ENCODE measurements at regions not wholly inside any gene's neighbourhood (a gene's known extent, or its start where the extent isn't known, plus 50 kb on each side); places are given as distances from the start of the nearest gene placed in this dataset.

- DNase-seq (ENCODE audit: low spot score): no peak
These were observed 187.3 kb upstream of the MCHR2 start for GRCh38 chr6:100181309-100181708.

- DNase-seq (ENCODE audit: low spot score): no peak
These were observed 185.6 kb upstream of the MCHR2 start for GRCh38 chr6:100179576-100179975.

DNA sequence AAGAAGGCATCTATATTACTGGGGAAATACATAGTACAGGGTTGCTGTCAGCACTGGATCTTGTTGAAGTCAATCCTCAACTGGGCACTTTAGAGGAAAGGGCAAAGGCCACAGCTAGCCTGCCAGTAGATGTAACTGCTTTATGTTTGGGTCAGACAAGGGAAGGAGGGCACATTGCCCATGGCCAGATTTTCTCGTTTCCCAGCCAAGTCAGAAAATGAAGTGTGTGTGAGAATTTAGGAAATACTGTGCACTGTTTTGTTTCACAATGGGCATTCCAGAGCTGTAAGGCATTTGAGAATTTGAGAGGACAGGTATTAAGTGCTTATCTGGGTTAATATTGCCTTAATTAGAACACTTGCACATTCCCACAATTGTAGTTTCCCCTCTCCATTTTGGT, 183.9 kb upstream of the MCHR2 start:
- DNase-seq (ENCODE audit: low spot score): no peak

DNA sequence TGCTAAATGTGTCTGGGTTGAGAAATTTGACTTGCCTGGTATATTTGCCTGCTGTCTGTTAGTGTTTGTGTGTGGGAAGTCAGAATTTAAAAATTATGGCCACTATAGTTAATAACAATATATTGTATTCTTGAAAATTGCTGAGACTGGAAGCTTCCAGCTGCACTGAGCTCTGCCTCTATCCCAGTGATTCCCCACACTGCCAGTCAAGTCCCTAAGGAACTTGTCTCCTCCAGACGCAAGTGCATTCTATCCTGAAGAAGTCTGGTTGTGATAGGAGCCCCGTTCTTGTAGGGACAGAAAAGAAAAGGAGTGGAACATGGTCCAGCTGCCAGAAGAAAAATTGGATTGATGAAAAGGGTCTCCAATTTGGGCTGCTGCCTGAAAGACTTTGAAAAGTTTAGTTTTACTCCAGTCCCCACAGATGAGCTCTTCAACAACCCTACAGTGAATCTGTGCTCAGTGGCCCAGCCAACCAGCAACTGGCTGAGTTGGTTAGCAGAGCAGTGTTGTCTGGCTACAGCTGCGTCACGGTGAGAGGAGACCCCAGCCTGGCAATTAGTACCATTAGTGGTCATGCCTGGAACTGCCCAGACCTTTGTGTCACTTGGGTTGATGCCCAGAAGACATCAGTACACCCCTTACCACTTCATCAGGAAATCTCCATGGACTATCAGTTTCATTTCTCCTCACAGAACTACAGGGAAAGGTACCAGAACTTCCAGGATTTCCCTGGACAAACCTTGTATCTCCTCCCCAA, 183.1 kb upstream of the MCHR2 start:
- no peak for DNase-seq (ENCODE audit: low spot score)

- no peak for DNase-seq (ENCODE audit: low spot score)
These were observed 182.4 kb upstream of the MCHR2 start for GRCh38 chr6:100176311-100176950.

DNA sequence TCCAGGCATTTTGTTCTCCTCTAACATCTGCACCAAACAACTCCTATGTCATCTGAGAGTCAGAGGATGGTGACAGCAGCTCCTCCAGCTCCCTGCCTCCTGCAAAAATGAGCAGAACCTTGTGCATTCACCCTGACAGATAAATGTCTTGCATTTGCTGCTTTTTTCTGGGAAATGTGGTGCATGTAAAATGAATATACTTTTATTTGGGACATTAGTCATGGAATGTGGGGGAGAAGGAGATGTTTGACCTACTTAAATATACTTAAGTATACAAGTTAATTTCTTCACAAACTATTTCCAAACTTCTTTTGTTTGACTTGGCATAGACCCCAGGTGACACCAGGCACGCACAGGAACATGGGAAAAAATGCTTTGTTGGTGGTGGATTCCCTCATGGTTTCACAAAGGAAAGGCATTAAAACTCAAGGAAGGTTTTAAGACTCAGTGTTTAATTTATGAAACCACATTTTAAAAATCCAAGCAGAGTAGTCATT, 181.8 kb upstream of the MCHR2 start:
- DNase-seq (ENCODE audit: low spot score): no peak

GRCh38 chr6:100173211-100173610, 179.2 kb upstream of the MCHR2 start:
- DNase-seq (ENCODE audit: low spot score): no peak

DNA sequence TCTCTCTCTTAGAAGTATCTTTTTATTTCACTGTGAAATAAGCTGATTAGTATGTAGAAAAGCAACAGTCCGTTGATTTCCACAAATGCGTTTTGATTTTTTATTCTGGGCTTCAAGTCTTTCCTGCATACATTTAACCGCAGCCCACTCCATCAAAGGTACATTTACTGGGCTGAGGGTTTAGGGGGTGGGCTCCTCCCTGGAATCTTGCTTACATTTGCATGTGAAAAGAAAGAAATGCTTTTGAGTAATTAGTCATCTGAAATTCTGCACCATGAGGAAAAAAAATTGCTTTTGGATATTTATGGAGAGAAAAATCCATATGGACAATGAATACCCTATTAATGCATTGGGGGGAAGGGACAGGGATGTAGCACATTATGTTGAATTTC, 178.3 kb upstream of the MCHR2 start:
- DNase-seq (ENCODE audit: low spot score): no peak

GRCh38 chr6:100171533-100172321, 177.7 kb upstream of the MCHR2 start:
- no peak for DNase-seq (ENCODE audit: low spot score)

- DNase-seq (ENCODE audit: low spot score): no peak
These were observed 174.1 kb upstream of the MCHR2 start for GRCh38 chr6:100168148-100168547.

DNA sequence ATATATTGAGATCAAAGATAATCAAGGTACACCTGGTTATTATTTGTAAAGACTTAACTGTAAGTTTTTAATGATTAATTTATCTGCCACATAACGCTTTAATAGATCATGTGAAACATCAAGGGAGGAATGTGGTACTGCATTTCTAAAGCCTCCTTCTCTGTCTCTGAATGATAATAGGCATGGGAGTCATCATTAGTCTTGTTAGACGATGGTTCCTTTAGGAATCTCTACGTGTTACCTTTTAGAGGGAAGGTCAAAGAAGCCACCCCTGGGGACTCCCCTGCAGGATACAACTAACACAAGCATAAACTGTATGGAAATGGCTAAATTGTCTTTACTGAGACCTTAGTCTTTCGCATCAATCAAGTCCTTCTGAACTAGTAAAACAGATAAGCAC, 173.6 kb upstream of the MCHR2 start:
- no peak for DNase-seq (ENCODE audit: low spot score)

DNA sequence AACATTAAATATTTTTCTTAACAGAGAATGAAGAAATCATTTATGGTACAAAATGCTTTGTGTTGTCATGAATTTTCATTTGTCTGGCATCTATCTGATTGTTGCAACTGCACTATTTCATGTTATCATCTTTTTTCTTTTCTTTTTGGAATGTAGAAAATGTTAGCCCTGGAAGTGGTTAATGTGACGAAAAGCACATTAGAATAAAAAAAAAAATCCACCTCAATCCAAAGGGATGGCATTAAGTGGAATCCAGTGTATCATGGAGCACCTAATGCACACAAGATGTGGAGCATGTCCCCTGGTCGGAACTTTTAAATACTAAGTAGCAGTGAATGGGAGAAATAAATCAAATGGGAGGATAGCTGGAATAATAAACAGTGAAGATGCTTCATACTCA, 172.9 kb upstream of the MCHR2 start:
- DNase-seq (ENCODE audit: low spot score): no peak

GRCh38 chr6:100165442-100165841, 171.4 kb upstream of the MCHR2 start:
- no peak for DNase-seq (ENCODE audit: low spot score)

DNA sequence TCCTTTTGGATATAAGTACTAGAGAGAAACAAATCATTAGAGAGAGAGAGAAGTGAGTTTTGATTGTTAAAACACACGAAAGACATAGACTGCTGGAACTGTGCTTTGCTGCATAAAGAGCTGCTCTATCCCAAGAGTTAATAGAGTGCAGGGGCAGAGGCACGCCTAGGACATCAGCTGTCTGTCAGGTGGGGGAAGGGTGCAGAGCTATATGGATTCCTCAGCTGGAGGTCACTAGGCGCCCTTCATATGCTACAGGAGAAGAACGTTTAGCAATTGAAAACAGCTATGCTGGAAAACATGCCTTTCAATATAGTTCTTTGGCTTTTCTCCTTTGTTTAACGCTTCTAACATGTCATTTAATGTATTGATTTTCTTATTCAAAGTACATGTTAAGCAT, 169.0 kb upstream of the MCHR2 start:
- DNase-seq (ENCODE audit: low spot score): no peak

DNA sequence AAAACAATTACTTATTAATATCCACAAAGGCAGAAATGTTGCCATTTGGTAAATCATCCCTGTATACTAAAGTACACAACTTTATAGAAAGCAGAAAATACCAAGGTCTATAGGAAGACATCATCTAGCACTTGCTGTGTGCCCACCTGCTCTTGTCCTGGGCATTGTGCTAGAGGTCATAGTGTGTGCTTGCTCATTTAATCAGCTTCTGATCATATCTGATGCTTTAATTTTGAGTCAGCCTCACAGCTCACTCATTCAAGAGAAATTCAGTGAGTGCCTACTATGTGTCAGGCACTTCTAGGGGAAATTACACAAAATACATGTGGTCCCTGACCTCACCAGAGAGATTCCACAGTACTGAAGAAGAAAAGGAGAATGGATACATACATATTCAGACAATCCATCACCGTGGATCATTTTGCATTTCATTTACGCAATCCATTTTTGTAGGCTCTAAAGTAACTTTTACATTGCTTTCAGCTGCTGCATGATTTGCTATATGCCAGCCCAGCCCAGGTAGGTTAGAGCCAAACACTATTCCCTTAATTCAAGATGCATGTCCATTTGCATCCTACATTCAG, 167.9 kb upstream of the MCHR2 start:
- DNase-seq (ENCODE audit: low spot score): no peak

DNA sequence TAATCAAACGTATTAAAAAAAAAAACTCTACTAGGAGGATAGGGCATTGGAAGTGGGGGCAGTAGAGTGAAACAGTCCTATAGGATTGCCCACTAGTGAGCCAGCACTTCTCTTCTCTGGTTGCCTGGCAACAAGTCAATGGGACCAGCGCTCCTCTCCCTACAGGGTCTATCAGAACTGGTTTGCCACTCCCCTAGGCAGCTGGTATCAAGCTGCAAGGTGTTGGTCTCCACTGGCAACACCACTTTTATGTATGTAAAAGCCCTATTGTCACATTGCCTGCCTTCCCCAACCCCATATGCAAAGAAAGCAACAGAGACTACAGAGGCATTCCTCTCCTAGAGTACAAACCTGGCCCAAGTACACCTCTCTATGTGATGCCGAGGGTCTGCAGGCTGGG, 166.9 kb upstream of the MCHR2 start:
- DNase-seq (ENCODE audit: low spot score): no peak

DNA sequence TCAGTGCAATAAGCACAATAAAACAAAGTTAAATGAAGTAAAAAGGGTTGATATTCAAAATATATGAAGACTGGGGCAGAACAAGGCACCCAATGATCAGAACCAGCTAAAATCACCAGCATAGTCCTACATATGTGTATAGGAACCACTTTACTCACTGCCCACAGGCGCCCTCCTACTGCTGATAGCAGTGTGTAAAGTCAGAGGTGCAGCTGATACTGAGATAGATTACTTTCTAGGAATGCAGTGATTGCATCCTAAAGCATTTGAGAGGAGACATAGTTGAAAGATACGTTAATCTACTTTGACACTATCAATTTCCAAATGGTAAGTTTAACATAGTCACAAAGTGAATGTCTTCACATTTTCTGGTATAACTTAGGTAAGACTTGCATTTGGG, 161.1 kb upstream of the MCHR2 start:
- DNase-seq (ENCODE audit: low spot score): no peak

- no peak for DNase-seq (ENCODE audit: low spot score)
These were observed 159.7 kb upstream of the MCHR2 start for GRCh38 chr6:100153636-100154275.

GRCh38 chr6:100152201-100152600, 158.2 kb upstream of the MCHR2 start:
- DNase-seq (ENCODE audit: low spot score): no peak

GRCh38 chr6:100144991-100145390, 151.0 kb upstream of the MCHR2 start:
- DNase-seq (ENCODE audit: low spot score): no peak

DNA sequence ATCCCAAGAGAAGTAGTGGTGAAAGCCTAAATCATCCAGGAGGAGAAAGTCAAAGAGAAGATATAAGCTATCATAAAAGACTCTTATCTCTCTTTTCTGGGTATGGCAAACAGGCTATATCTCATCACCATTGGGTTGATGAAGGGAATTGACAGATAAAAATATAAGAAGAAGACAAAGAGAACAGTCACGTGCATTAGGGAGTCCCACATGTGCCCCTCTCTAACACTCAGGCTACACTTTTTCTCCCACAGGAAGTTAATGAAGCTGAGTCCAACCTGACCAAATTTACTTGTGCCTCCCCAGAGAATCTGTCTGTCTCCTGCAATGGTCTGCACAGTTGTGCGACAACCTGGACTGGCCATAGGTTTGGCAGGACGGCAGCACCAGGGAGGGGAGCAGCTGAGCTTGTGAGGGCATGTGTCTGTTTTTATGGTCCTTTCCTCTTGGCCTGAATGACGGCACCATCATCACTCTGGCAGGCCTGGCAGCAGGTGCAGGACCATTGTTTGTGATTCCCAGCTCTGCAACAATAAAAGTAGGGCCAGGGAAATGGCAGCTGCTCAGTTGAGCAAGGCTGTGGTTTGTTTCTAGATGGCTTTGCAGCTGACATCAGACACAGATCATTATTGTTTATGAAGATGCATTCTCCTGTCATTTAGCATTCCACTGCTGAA, 144.5 kb upstream of the MCHR2 start:
- no peak for DNase-seq (ENCODE audit: low spot score)

All from ureter (tissue), 1 donor.